ENCODE measurements at regions not wholly inside any gene's neighbourhood (a gene's known extent, or its start where the extent isn't known, plus 50 kb on each side); places are given as distances from the start of the nearest gene placed in this dataset.

GRCh38 chr2:12649602-12650400, 66.9 kb upstream of the TRIB2 start:
- WGBS (ENCODE audit: insufficient coverage, insufficient read length) = no CpG with 5 or more reads among the region's 10 CpGs
- Histone ChIP-seq H3K36me3 (ENCODE audit: control insufficient read depth, insufficient read depth, low read length) (no peaks in the 10 kb centered on the region), H3K4me1 (ENCODE audit: control insufficient read depth, insufficient read depth, low read length) (no peaks in the 10 kb centered on the region), H3K27ac (ENCODE audit: low read length) (no peak overlapping the region), H3K9me3 (ENCODE audit: control insufficient read depth, insufficient read depth, low read length) (no peaks in the 10 kb centered on the region), H3K4me3 (ENCODE audit: low read length) (no peak overlapping the region), H3K27me3 (ENCODE audit: control insufficient read depth, insufficient read depth, low read length) (no peaks in the 10 kb centered on the region)
- DNase-seq (ENCODE audit: low read depth, low spot score) = no peak

DNA sequence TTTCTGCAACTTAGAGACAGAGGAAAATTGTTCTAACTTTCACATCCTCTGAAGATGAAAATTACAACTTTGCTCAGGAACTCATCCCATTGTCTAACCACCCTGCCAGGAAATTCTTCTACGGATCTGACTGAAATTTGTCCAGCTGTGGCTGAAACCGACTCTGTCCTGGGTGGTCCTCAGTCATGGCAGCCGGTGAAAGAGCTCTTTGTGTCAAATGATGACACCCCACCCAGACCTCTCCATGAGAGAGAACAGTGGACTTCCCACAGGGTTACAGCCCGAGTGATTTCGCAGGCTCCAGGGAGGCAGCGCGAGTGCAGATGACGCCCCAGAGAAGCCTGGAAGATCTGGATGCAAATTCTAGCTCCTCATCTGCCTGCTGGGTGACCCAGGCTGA, 65.1 kb upstream of the TRIB2 start:
- H3K27me3 ChIP-seq (ENCODE audit: control insufficient read depth, insufficient read depth, low read length) = no peaks in the 10 kb centered on the region
- H3K36me3 ChIP-seq (ENCODE audit: control insufficient read depth, insufficient read depth, low read length) = no peaks in the 10 kb centered on the region
- no CpG with 5 or more reads among the region's 8 CpGs for WGBS (ENCODE audit: insufficient coverage, insufficient read length)
- H3K4me1 ChIP-seq (ENCODE audit: control insufficient read depth, insufficient read depth, low read length) = no peaks in the 10 kb centered on the region
- no peak overlapping the region for H3K4me3 ChIP-seq (ENCODE audit: low read length)
- DNase-seq (ENCODE audit: low read depth, low spot score) = no peak
- H3K27ac ChIP-seq (ENCODE audit: low read length) = no peak overlapping the region
- no peaks in the 10 kb centered on the region for H3K9me3 ChIP-seq (ENCODE audit: control insufficient read depth, insufficient read depth, low read length)

- Histone ChIP-seq H3K36me3 (ENCODE audit: control insufficient read depth, insufficient read depth, low read length) (no peaks in the 10 kb centered on the region), H3K9me3 (ENCODE audit: control insufficient read depth, insufficient read depth, low read length) (no peaks in the 10 kb centered on the region), H3K4me3 (ENCODE audit: low read length) (no peak overlapping the region), H3K27ac (ENCODE audit: low read length) (no peak overlapping the region), H3K27me3 (ENCODE audit: control insufficient read depth, insufficient read depth, low read length) (no peaks in the 10 kb centered on the region), H3K4me1 (ENCODE audit: control insufficient read depth, insufficient read depth, low read length) (no peaks in the 10 kb centered on the region)
- WGBS (ENCODE audit: insufficient coverage, insufficient read length) = no CpG with 5 or more reads among the region's 9 CpGs
- no peak for DNase-seq (ENCODE audit: low read depth, low spot score)
Measured at GRCh38 chr2:12652723-12653122, 64.0 kb upstream of the TRIB2 start.

- Histone ChIP-seq H3K27ac (ENCODE audit: low read length) (no peak overlapping the region), H3K27me3 (ENCODE audit: control insufficient read depth, insufficient read depth, low read length) (no peaks in the 10 kb centered on the region), H3K36me3 (ENCODE audit: control insufficient read depth, insufficient read depth, low read length) (no peaks in the 10 kb centered on the region), H3K4me3 (ENCODE audit: low read length) (no peak overlapping the region), H3K4me1 (ENCODE audit: control insufficient read depth, insufficient read depth, low read length) (no peaks in the 10 kb centered on the region), H3K9me3 (ENCODE audit: control insufficient read depth, insufficient read depth, low read length) (no peaks in the 10 kb centered on the region)
- no peak for DNase-seq (ENCODE audit: low read depth, low spot score)
- no CpG with 5 or more reads among the region's 6 CpGs for WGBS (ENCODE audit: insufficient coverage, insufficient read length)
Measured at GRCh38 chr2:12657560-12657959, 59.2 kb upstream of the TRIB2 start.

DNA sequence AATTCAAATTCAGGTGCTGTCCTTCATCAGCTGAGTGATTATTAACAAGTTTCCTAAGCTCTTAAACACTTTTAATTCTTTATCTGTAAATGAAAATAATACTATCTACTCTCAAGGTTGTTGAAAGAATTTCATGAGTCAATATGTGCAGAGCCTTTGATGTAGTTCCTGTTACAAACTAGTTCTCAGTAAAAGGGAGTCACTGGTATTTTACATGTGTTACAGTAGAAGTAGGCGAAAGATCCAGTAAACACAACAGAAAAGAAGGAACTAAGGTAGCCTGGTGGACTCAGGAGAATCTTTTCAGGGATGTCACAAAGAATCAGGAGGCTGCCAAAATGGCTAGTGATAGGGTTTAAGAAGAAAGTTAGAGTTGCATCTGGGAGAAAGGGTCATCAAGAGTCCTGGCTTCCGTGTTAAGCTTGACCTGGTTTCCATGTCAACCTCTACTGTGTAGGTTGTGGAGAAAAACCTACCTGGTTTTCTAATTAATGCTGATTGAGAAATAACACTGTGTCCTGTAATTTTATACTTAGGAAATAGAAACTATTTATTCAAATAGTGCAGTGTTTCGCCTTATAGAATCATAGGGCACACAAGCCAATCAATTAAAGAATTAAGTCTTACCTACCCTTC, 58.3 kb upstream of the TRIB2 start:
- Histone ChIP-seq H3K9me3 (ENCODE audit: control insufficient read depth, insufficient read depth, low read length) (no peaks in the 10 kb centered on the region), H3K27ac (ENCODE audit: low read length) (no peak overlapping the region), H3K36me3 (ENCODE audit: control insufficient read depth, insufficient read depth, low read length) (no peaks in the 10 kb centered on the region), H3K27me3 (ENCODE audit: control insufficient read depth, insufficient read depth, low read length) (no peaks in the 10 kb centered on the region), H3K4me1 (ENCODE audit: control insufficient read depth, insufficient read depth, low read length) (no peaks in the 10 kb centered on the region), H3K4me3 (ENCODE audit: low read length) (no peak overlapping the region)
- no CpG with 5 or more reads among the region's 3 CpGs for WGBS (ENCODE audit: insufficient coverage, insufficient read length)
- no peak for DNase-seq (ENCODE audit: low read depth, low spot score)

GRCh38 chr2:12661489-12661888, 55.2 kb upstream of the TRIB2 start:
- H3K4me3 ChIP-seq (ENCODE audit: low read length) = no peak overlapping the region
- H3K27me3 ChIP-seq (ENCODE audit: control insufficient read depth, insufficient read depth, low read length) = no peaks in the 10 kb centered on the region
- H3K27ac ChIP-seq (ENCODE audit: low read length) = no peak overlapping the region
- no peaks in the 10 kb centered on the region for H3K9me3 ChIP-seq (ENCODE audit: control insufficient read depth, insufficient read depth, low read length)
- WGBS (ENCODE audit: insufficient coverage, insufficient read length) = no CpG with 5 or more reads among the region's 1 CpG
- no peaks in the 10 kb centered on the region for H3K4me1 ChIP-seq (ENCODE audit: control insufficient read depth, insufficient read depth, low read length)
- DNase-seq (ENCODE audit: low read depth, low spot score) = no peak
- no peaks in the 10 kb centered on the region for H3K36me3 ChIP-seq (ENCODE audit: control insufficient read depth, insufficient read depth, low read length)

GRCh38 chr2:12663306-12664037, 53.3 kb upstream of the TRIB2 start:
- no peaks in the 10 kb centered on the region for H3K27me3 ChIP-seq (ENCODE audit: control insufficient read depth, insufficient read depth, low read length)
- no CpG with 5 or more reads among the region's 11 CpGs for WGBS (ENCODE audit: insufficient coverage, insufficient read length)
- no peak for DNase-seq (ENCODE audit: low read depth, low spot score)
- H3K4me3 ChIP-seq (ENCODE audit: low read length) = no peak overlapping the region
- H3K27ac ChIP-seq (ENCODE audit: low read length) = no peak overlapping the region
- no peaks in the 10 kb centered on the region; the same call in 1 of the 2 replicates for H3K9me3 ChIP-seq (ENCODE audit: control insufficient read depth, insufficient read depth, low read length)
- H3K36me3 ChIP-seq (ENCODE audit: control insufficient read depth, insufficient read depth, low read length) = no peaks in the 10 kb centered on the region
- H3K4me1 ChIP-seq (ENCODE audit: control insufficient read depth, insufficient read depth, low read length) = no peaks in the 10 kb centered on the region

GRCh38 chr2:12665334-12665733, 51.4 kb upstream of the TRIB2 start:
- Histone ChIP-seq H3K27ac (ENCODE audit: low read length) (no peak overlapping the region), H3K36me3 (ENCODE audit: control insufficient read depth, insufficient read depth, low read length) (no peaks in the 10 kb centered on the region), H3K9me3 (ENCODE audit: control insufficient read depth, insufficient read depth, low read length) (no peaks in the 10 kb centered on the region; the same call in 1 of the 2 replicates), H3K4me1 (ENCODE audit: control insufficient read depth, insufficient read depth, low read length) (no peaks in the 10 kb centered on the region), H3K27me3 (ENCODE audit: control insufficient read depth, insufficient read depth, low read length) (no peaks in the 10 kb centered on the region), H3K4me3 (ENCODE audit: low read length) (no peak overlapping the region)
- DNase-seq (ENCODE audit: low read depth, low spot score) = no peak

- DNase-seq (ENCODE audit: low read depth, low spot score) = no peak
- Histone ChIP-seq H3K4me1 (ENCODE audit: control insufficient read depth, insufficient read depth, low read length) (no peaks in the 10 kb centered on the region), H3K36me3 (ENCODE audit: control insufficient read depth, insufficient read depth, low read length) (no peaks in the 10 kb centered on the region), H3K27ac (ENCODE audit: low read length) (no peak overlapping the region), H3K27me3 (ENCODE audit: control insufficient read depth, insufficient read depth, low read length) (no peaks in the 10 kb centered on the region), H3K9me3 (ENCODE audit: control insufficient read depth, insufficient read depth, low read length) (no peaks in the 10 kb centered on the region; the same call in 1 of the 2 replicates), H3K4me3 (ENCODE audit: low read length) (no peak overlapping the region)
Measured at GRCh38 chr2:12666445-12666844, 50.3 kb upstream of the TRIB2 start.

All from iPS DF 6.9 (cell line).